AG20443 (cell line): ENCODE measurements at regions not wholly inside any gene's neighbourhood (a gene's known extent, or its start where the extent isn't known, plus 50 kb on each side); places are given as distances from the start of the nearest gene placed in this dataset.
"Not testable (repeated sequence)": the region's sequence is repeated elsewhere in the genome, so short reads cannot be mapped to it uniquely, and the experiment has no call there.

Source experiments
- DNase-seq: peaks from one replicate; pipeline ENCODE4 v3.0.0; 2012; ENCODE audit warnings: low spot score, mixed read lengths

GRCh38 chr5:54404568-54404967, 50.9 kb upstream of the HSPB3 start:
- DNase-seq: no peak

GRCh38 chr5:54403885-54404416, 51.5 kb upstream of the HSPB3 start:
- no peak for DNase-seq

- DNase-seq: no peak
These were observed 52.4 kb upstream of the HSPB3 start for GRCh38 chr5:54403121-54403520.

- DNase-seq: no peak
These were observed 54.0 kb upstream of the HSPB3 start for GRCh38 chr5:54401515-54401914.

- no peak for DNase-seq
These were observed 57.3 kb upstream of the HSPB3 start for GRCh38 chr5:54398191-54398590.

GRCh38 chr5:54397420-54397819, 58.1 kb upstream of the HSPB3 start:
- no peak for DNase-seq

GRCh38 chr5:54393007-54393406, 62.5 kb upstream of the HSPB3 start:
- not testable (repeated sequence) for DNase-seq

GRCh38 chr5:54390539-54391031, 64.9 kb upstream of the HSPB3 start:
- no peak for DNase-seq

GRCh38 chr5:54390015-54390414, 65.5 kb upstream of the HSPB3 start:
- DNase-seq: peak; percentile 34

- not testable (repeated sequence) for DNase-seq
These were observed 66.1 kb upstream of the HSPB3 start for GRCh38 chr5:54389399-54389798.

GRCh38 chr5:54388811-54389210, 66.7 kb upstream of the HSPB3 start:
- no peak for DNase-seq

- DNase-seq: no peak
These were observed 67.1 kb upstream of the HSPB3 start for GRCh38 chr5:54388409-54388808.

GRCh38 chr5:54387659-54388232, 67.8 kb upstream of the HSPB3 start:
- peak; percentile 17 for DNase-seq

GRCh38 chr5:54387031-54387430, 68.5 kb upstream of the HSPB3 start:
- DNase-seq: no peak

- no peak for DNase-seq
These were observed 69.5 kb upstream of the HSPB3 start for GRCh38 chr5:54385994-54386393.

- no peak for DNase-seq
These were observed 71.1 kb upstream of the HSPB3 start for GRCh38 chr5:54384356-54384933.

GRCh38 chr5:54383941-54384340, 71.6 kb upstream of the HSPB3 start:
- no peak for DNase-seq

GRCh38 chr5:54383225-54383901, 72.1 kb upstream of the HSPB3 start:
- DNase-seq: peak; percentile 47

- not testable (repeated sequence) for DNase-seq
These were observed 70.9 kb upstream of the ARL15 start for GRCh38 chr5:54381319-54381718.

GRCh38 chr5:54379590-54379989, 69.2 kb upstream of the ARL15 start:
- no peak for DNase-seq

GRCh38 chr5:54378707-54379106, 68.3 kb upstream of the ARL15 start:
- DNase-seq: no peak

GRCh38 chr5:54377339-54377738, 67.0 kb upstream of the ARL15 start:
- not testable (repeated sequence) for DNase-seq

- DNase-seq: no peak
These were observed 60.6 kb upstream of the ARL15 start for GRCh38 chr5:54370982-54371381.
